HG02885 (cell line): ENCODE measurements at regions not wholly inside any gene's neighbourhood (a gene's known extent, or its start where the extent isn't known, plus 50 kb on each side); places are given as distances from the start of the nearest gene placed in this dataset.
"Not testable (repeated sequence)": the region's sequence is repeated elsewhere in the genome, so short reads cannot be mapped to it uniquely, and the experiment has no call there.

Source experiments
- ATAC-seq: cut with Tn5 transposase; IDR thresholded peaks from one replicate; pipeline ENCODE4 v1.9.1; 2021; ENCODE audit warnings: mild to moderate bottlenecking; ENCODE audit not compliant: unreplicated experiment, poor library complexity

DNA sequence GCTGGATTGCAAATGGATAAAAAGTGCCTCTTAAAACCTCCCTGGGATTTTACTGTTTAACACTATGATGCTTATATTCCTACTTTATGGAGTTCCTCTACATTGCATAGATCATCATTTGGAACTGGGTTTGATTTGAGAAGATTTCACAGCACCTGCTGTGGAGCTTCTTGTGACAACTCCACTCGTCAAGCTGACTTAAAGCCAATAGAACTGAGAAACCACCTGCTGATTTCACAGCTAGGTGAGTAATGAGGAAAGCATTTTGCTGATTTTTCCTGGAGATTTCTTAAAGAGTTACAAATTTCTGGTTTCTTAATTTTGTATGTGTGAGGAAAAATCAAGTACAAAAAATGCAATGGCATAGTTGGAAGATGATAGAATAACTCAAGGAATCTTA, 739.1 kb upstream of the LRRTM1 start:
- no peak for ATAC-seq

DNA sequence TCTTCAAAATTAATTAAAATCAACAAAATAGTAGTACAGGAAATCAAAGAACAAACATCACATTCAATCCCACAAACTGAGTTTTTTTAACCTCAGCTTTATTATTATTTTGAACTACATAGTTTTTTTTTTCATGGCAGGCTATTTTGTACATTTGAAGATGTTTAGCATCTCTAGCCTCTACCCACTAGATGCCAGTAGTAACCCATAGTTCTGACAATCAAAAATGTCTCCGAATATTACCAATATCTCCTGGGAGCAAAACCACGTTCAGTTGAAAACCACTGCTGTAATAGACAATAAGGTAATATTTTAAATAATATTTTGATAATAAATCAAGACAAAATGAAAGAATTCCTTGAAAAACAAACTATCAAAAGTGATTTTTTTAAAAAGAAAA, 702.6 kb upstream of the LRRTM1 start:
- ATAC-seq, result no peak

DNA sequence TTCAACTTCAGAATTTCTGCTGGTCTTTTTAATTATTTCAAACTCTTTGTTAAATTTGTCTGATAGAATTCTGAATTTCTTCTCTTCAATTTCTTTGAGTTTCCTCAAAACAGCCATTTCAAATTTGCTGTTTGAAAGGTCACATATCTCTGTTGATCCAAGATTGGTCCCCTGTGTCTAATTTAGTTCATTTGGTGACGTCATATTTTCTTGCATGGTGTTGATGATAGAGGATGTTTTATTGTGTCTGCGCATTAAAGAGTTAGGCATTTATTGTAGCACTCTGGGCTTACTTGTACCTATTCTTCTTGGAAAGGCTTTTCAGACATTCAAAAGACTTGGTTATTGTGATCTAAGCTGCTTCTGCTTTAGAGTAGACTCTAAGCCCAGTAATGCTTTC, 698.4 kb upstream of the LRRTM1 start:
- ATAC-seq, result no peak

DNA sequence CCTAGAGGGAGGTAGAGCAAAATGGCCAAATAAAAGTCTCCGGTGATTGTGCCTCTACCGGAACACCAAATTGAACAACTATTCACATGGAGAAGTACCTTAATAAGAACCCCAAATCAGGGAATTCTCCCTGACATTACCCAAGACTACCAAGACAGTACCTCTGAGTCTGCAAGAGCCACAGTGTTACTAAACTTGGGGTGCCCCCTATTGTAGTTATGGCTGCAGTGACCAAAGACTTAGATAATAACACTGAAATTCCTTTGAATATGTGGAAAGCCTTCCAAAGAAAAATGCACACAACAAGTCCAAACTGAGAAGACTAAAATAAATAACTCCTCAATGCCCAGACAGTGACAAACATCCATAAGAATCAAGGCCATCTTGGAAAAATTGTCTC, 682.9 kb upstream of the LRRTM1 start:
- no peak for ATAC-seq

DNA sequence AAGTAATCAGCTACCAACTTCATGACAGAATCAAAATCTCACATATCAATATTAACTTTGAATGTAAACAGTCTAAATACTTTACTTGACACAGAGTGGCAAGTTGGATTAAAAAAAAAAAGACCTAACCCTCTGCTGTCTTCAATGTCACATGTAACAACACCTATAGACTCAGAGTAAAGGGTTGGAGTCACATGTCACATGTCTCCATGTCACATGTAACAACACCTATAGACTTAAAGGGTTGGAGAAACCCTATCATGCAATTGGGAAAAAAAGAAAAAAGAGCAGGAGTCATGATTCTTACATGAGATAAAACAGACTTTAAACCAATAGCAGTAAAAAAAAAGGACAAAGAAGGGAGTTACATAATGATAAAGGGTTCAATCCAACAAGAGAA, 665.3 kb upstream of the LRRTM1 start:
- no peak for ATAC-seq

DNA sequence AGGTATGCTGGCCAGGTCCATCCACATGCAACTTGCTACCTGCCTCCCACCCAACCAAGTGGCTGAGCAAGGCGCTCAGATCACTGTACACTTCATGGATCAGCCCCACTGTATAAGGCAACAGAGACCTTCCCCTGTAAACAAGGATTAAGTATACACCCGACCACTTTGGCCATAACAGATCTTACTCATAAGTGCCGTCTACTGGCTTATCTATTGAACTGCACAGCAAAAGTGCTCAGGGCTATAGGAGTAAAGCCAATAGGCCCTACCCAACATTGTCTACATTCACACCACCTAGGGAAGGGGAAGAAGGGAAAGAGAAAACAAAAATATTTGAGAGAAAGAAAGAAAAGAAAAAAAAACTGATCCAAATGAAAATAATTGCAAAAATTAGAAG, 663.9 kb upstream of the LRRTM1 start:
- ATAC-seq, result no peak

DNA sequence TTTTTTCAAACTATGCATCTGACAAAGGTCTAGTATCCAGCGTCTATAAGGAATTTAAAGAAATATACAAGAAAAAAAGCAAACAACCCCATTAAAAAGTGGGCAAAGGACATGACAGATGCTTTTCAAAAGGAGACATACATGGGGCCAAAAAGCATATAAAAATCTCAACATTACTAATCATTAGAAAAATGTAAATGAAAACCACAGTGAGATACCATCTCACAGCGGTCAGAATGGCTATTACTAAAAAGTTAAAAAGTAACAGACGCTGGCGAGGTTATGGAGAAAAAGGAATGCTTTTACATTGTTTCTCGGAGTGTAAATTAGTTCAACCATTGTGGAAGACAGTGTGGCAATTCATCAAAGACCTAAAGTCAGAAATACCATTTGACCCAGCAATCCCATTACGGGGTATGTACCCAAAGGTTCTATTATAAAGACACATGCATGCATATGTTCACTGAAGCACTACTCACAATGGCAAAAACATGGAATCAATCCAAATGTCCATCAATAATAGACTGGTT, 643.1 kb upstream of the LRRTM1 start:
- no peak for ATAC-seq

DNA sequence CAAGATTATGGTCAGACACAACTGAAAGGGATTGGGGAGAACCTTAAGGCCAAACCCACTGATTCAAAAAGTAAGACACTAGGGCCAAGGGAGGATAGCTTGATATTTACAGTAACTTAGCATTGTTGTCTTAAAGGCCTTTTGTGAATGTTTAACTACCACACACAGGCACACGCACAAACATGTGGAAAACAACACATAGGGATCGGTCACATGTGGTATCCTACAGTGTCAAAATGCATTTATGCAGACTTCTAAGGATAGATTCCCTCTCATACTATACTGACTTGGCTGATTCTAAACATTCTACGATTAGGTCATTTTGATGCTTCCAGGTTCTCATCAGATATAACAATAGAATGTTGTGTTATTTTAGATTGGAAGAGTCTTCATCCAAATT, 638.9 kb upstream of the LRRTM1 start:
- no peak for ATAC-seq

DNA sequence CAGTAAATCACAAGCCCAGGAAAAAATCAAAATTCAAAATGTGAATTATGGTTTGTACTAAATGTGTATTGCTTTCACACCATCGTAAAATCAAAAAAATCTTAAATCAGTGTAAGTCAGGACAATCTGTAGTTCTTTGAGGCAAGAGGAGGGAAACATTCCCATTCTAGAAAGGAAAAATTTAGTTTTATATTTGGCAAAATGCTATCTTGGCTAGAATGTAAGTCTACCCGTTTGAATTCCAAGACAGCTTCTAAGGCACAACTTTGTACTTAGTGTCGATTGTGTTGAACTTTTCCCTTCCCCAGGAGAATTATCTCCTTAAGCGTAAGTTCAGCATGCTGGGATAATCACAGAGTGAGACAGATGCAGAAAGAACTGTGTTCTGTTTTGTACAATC, 638.2 kb upstream of the LRRTM1 start:
- ATAC-seq, result no peak

DNA sequence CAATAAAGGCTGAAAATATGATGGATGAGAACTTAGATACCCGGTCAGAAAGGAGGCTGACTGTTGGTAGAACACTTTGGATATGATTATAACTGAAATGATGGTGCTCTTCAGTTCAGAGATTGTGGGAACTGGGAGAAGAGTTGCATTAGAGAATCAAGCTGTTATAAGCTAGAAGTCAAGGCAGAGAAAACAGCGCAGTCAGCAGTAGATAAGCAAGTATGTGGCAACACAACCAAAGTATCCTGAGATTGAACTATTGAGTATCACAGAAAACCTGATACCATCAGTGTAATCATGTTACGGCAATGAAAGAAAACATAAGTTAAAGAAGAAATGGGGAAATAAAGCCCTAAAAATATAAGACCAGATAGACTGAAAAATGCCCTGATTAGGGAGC, 633.9 kb upstream of the LRRTM1 start:
- ATAC-seq, result no peak

DNA sequence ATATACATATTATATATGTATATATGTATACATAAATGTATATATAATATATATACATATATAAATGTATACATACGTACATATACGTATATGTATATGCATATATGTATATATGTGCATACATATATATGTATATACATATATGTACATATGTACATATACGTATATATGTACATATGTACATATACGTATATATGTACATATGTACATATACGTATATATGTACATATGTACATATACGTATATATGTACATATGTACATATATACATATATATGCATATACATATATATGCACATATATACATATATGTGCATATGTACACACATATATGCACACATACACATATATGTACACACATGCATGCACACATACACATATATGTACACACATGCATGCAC, 627.3 kb upstream of the LRRTM1 start:
- ATAC-seq, result not testable (repeated sequence)

DNA sequence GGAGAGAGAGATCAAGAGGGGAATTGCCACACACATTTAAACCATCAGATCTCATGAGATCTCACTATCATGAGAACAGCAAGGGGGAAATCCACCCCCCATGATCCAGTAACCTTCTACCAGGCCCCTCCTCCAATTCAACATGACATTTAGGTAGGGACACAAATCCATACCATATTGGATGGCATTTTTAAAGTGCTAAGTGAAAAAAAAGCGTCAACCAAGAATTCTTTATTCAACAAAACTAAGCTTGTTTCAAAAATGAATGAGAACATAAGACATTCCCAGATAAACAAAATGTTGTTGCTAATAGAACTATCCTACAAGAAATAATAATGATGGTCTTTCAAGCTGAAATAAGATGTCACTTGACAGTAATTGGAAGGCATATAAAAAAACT, 626.2 kb upstream of the LRRTM1 start:
- no peak for ATAC-seq

DNA sequence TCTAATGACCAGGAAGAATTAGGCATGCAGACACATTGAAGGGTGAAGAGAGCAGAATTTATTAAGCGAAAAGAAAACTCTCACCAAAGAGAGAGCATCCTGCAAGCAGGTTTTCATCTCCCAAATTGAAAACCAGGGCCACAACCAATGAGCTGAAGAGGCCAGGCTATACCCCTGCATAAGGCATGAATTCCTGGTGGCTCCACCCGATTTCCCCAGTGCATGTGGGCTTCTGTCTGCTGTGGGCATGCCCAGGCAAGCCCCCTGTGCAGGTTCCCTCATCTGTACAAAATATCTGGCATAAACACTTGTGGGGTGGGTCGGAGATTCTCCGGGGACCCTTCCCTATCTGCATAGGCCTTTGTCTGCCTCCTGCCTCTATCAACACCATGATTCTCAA, 621.6 kb upstream of the LRRTM1 start:
- no peak for ATAC-seq

DNA sequence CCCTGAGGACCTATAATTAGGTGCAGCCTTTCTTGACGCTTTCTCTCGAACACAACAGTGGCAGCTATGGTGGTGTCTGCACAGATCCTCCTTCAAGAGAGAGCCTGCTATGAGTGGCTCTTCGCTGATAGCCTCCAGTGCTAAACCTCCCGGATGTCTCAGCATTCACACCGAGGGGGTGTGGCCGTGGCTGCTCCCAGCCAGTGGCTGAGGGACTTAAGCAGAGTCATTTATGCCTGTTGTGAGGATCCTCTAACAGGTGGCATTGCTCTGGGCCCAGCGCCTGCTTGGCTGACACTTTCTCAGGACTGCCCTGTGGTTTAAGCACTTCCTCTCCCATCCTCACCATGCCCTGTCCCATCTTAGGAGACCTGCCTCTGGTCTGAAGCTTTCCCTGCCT, 592.0 kb upstream of the LRRTM1 start:
- no peak for ATAC-seq

DNA sequence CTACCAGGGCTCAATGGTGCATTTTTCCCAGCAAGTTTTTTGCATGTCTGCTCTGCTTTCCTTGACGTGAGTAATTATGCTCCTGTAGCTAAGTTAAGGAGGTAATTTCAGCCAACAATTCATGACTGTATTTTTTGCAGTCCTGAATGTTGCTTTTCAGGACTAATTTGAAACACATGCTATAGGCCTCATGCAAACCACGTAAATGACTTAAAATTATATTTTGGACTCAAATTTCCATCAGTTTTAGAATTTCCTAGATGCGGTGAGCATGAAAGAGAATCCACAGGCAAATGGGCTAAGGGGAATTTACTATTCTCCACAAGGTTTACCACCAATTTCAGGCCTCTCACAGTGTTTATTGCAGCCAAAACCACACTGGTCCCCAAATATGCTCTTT, 589.9 kb upstream of the LRRTM1 start:
- ATAC-seq, result no peak

DNA sequence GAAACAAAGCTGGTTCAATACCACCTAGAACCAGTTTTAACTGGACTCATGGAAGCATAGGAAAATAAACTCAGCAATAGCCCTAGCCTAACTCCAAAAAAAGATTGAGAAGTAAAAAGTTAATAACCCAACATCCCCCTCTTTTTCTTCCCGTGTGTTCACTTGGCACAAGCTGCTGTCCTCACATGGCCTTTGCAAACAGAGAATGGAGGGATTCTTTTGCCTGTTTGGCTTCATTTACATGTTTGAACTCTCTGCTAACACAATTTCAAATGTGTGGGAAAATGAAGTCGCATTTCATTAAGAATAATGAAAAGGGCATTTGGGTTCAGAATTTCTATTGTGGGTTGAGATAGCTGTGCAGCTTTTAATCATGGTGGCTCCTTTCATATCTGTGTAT, 589.2 kb upstream of the LRRTM1 start:
- no peak for ATAC-seq

DNA sequence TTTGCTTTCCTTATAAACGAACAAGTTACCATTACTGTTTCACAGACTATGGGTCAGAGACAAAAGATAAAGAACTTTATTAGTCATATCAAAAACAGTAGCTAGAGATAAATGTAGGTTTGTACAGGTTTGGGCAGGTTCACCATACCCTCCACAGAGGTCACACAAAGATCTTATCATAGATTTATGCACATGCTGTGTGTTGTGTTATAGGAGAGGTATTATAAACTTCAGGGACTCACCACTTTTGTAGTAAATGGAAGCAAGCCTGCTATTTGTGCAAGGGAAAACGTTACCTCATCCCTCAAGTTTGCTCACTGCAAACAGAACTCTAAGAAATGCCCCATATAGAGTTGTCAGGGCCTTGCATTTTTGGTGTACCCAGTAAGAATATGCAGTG, 584.5 kb upstream of the LRRTM1 start:
- ATAC-seq, result no peak

DNA sequence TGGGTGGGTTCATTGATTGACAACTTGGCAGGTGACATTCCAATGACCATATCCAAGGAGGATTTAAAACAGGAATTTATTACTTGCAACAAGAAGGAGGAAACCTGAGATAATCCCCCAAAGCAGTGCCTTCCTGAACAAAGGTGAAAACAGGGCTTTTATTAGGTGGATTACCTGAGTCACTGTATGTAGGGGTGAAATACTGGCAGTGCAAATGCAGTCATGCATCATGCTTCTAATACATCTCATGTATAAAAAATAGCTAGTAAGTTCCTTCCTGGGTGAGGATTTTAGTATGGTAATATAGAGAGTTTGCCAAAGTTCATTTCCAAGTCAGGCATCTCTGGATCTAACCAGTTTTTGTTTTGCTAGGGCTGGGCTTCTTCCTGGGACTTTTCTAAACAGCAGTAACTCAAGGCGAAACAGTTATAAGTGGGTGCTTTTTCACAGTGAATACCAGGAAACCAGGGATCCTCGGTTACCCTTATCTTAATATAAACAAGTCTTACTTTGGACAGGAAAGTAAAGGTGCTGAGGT, 583.4 kb upstream of the LRRTM1 start:
- no peak for ATAC-seq

DNA sequence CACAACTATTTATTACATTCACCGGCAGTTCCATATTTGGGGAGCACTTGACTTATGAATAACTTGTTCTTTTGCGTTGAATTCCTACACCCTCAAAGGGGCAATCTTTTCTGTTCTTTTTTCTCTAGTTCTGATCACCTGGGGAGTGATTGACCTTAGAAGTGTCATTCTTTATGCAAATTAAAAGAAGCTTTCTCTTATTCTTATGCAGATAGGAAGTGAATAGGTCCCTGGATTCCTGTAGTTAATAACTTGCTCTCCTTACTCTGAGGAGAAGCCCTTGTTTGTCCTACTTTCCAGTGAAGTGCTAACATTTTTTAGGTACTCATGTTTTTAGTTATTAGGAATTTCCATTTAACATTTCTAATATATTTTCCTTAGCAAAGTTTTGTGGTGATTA, 569.8 kb upstream of the LRRTM1 start:
- ATAC-seq, result no peak

DNA sequence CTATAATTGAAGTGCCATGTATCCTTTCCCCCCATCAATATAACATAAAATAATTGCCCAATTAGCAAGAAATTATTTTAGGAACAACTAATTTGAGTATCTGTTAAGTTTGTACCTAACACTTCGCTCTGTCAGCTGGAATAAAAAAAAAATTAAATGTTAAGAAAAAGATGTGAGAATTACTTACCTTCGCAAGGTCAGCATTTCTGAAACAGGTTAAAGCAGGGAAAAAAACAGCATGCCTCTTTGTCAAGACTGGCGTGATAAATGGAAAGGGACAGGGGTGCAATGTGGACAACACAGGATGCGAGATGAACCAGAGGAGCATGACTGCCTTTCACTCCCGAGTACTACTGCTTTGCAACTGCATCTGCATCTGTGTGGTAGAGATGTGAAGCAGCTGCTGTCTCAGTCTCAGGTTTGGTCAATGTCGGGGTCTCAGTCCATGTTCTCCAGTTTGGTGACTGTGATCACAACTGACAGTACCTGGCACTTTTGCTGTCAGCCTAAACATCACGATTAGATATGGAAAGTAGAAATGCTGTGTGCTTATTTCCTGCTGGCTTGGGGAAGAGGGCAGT, 565.4 kb upstream of the LRRTM1 start:
- ATAC-seq, result no peak

DNA sequence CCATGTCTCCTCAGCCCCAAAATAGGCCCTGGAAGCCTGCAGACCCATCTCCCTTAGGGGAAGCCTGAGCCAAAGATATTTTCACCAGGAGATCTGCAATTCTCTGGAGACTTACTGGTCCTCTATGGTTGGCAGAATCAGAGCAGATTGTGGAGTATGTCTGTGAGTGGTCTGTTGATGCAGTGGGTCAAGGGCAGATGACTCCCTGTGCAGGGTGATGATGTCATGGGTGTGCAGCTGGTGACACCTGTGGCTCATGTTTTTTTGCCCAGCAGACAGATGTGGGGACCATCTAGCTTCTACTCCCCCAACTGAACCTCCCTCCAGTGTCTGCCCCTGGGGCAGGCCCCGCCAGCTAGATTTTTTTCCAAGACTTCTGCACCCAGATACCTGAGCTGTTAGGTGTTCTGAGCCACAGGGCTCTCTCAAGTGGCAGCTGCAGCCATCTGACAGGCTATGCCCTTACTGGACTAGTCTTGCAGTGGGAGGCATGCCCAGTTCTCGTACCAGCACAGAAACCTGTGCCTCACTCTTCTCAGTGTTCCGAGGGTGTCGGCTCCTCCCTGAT, 558.7 kb upstream of the LRRTM1 start:
- no peak for ATAC-seq

DNA sequence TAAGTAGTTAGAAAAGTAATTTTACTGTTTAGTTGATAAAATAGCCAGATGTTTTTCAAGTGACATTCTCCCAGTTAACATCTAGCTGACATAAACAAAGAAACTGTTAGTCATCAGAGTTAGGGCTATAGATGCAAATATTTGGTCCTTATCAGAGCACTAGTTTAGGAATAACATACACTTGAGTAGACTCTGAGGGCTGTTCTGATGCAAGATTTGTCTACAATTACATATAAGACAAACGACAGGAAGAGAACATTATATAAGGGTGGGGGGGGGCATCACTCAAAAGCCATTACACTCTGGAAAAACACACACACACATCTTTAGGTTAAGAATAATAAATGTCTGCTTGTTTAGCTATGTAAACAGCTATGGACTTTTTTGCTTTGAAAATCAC, 554.4 kb upstream of the LRRTM1 start:
- no peak for ATAC-seq
